RWPE2 (cell line): ENCODE measurements at regions not wholly inside any gene's neighbourhood (a gene's known extent, or its start where the extent isn't known, plus 50 kb on each side); places are given as distances from the start of the nearest gene placed in this dataset.

Experiments used
- ATAC-seq: fragments of 200-7000 bp; cut with Tn5 transposase; 3 replicates; pipeline ENCODE4 v1.9.1; 2021; ENCODE audit warnings: low read depth
- DNase-seq: peaks from one replicate; pipeline ENCODE4 v3.0.0-alpha.2; 2020; ENCODE audit warnings: low spot score
- H3K27ac ChIP-seq: fragments of 450-650 bp; 2 replicates; pipeline ENCODE4 v1.5.1; 2017; ENCODE audit warnings: mild to moderate bottlenecking; ENCODE audit not compliant: poor library complexity, severe bottlenecking
- H3K27me3 ChIP-seq: fragments of 250-450 bp; sonication (Bioruptor Pico); 2 replicates; pipeline ENCODE4 v1.5.1; 2021; ENCODE audit warnings: mild to moderate bottlenecking, moderate library complexity; ENCODE audit not compliant: insufficient read depth, poor library complexity, severe bottlenecking
- H3K36me3 ChIP-seq: fragments of 250-450 bp; sonication (Bioruptor Pico); 2 replicates; pipeline ENCODE4 v1.5.1; 2020; ENCODE audit warnings: low read depth, mild to moderate bottlenecking, moderate library complexity
- H3K4me1 ChIP-seq: fragments of 250-450 bp; sonication (Bioruptor Pico); 2 replicates; pipeline ENCODE4 v1.5.1; 2021; ENCODE audit warnings: mild to moderate bottlenecking, moderate library complexity; ENCODE audit not compliant: insufficient read depth, poor library complexity, severe bottlenecking
- H3K4me3 ChIP-seq: fragments of 250-450 bp; sonication (Bioruptor Pico); 2 replicates; pipeline ENCODE4 v1.5.1; 2021; ENCODE audit warnings: mild to moderate bottlenecking, moderate library complexity; ENCODE audit not compliant: severe bottlenecking
- H3K9me3 ChIP-seq: fragments of 250-450 bp; sonication (Bioruptor Pico); 2 replicates; pipeline ENCODE4 v1.5.1; 2021; ENCODE audit warnings: mild to moderate bottlenecking, moderate library complexity; ENCODE audit not compliant: severe bottlenecking
- TF ChIP-seq, protein P1 (sequence below): fragments of 450-650 bp; IDR thresholded peaks from one replicate; pipeline ENCODE4 v1.5.1; 2017; ENCODE audit warnings: mild to moderate bottlenecking, moderate library complexity; ENCODE audit not compliant: poor library complexity, severe bottlenecking

DNA sequence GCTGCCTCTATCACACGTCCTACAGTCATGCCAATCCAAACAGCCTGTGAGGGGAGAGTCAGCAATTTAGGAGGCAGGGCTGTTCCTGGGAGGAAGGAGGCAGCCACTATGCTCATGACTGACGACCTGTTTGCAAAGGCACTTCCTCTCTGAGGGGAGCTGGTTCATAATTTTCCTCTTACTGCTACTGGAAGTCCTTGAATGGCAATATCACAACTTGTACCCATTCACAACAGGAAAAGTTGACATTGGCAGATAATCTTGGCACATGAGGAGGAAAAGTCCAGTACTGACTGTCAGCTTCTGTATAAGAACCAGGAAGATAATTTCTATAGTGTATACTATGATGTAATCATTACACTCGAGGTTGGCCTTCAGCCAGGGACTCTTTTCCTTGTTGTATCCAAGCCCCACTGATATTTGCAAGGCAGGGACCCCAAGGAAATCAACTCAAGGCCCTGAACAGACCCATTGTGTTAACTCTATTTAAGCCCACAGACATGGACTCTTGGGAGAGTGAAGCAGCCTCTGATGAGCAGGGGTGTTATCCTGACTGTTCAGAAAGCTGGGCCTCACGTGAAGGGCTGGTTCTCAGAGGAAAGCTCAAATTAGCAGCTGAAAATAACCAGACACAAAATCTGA, 267.3 kb upstream of the ADAMTS9 start:
- H3K4me3 ChIP-seq: no peak overlapping the region
- DNase-seq: no peak
- no peaks in the 10 kb centered on the region for H3K27me3 ChIP-seq
- H3K4me1 ChIP-seq: no peaks in the 10 kb centered on the region
- ATAC-seq: no peak
- no peaks in the 10 kb centered on the region for H3K36me3 ChIP-seq
- H3K9me3 ChIP-seq: no peaks in the 10 kb centered on the region
- TF ChIP-seq, protein P1, sequence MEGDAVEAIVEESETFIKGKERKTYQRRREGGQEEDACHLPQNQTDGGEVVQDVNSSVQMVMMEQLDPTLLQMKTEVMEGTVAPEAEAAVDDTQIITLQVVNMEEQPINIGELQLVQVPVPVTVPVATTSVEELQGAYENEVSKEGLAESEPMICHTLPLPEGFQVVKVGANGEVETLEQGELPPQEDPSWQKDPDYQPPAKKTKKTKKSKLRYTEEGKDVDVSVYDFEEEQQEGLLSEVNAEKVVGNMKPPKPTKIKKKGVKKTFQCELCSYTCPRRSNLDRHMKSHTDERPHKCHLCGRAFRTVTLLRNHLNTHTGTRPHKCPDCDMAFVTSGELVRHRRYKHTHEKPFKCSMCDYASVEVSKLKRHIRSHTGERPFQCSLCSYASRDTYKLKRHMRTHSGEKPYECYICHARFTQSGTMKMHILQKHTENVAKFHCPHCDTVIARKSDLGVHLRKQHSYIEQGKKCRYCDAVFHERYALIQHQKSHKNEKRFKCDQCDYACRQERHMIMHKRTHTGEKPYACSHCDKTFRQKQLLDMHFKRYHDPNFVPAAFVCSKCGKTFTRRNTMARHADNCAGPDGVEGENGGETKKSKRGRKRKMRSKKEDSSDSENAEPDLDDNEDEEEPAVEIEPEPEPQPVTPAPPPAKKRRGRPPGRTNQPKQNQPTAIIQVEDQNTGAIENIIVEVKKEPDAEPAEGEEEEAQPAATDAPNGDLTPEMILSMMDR: no peak
- no peak overlapping the region for H3K27ac ChIP-seq

DNA sequence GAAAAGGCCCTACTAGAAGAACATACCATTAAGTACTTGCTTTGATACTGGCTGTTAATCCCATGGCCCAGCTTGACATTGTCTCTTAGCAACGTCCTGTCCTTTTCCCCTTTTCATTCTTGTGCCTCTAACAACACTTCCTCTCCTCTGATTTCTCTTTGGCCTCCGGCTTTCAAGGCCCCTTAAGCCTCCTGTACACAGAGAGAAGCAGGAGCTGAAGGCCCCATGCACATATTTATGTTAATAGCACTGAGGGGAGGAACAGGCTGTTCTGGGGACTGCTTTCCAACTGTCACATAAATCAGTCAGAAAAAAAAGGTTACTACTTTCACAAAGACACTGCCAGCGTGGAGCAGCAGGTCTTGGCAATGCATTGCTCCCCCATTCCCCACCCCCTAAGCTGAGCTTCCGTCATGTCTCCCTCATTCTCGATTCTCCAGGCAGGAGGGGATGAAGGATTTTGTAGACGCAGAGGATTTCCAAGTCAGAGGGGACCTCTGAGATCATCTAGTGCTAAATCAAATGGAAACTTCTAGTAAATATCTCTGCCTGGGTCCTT, 257.4 kb upstream of the ADAMTS9 start:
- Histone ChIP-seq H3K9me3 (no peaks in the 10 kb centered on the region), H3K27ac (no peak overlapping the region), H3K36me3 (no peaks in the 10 kb centered on the region), H3K4me3 (no peak overlapping the region), H3K27me3 (no peaks in the 10 kb centered on the region), H3K4me1 (no peaks in the 10 kb centered on the region)
- no peak for ATAC-seq
- DNase-seq: no peak
- TF ChIP-seq, protein P1: no peak

DNA sequence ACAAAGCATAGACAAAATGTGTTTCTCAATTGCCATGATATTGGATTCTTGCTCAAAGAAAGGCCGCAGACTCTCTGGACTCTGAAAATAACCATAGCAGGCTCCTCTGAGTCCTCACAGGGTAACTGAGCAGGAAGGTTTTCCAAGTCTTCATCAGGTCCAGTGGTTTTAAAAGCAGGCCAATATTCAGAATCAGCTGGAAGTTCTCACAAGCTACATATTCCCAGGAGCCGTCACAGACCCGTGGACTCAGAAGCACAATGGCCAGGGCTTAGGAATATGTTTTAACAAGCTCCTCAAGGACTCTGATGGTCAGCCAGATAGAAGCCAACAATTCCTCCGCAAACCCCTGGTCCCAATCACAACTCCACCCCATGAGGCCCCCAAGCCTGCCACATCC, 256.1 kb upstream of the ADAMTS9 start:
- DNase-seq (no peak), ATAC-seq (no peak)
- Histone ChIP-seq H3K4me3 (no peak overlapping the region), H3K27me3 (no peaks in the 10 kb centered on the region), H3K27ac (no peak overlapping the region), H3K4me1 (no peaks in the 10 kb centered on the region), H3K9me3 (no peaks in the 10 kb centered on the region), H3K36me3 (no peaks in the 10 kb centered on the region)
- TF ChIP-seq, protein P1: no peak

DNA sequence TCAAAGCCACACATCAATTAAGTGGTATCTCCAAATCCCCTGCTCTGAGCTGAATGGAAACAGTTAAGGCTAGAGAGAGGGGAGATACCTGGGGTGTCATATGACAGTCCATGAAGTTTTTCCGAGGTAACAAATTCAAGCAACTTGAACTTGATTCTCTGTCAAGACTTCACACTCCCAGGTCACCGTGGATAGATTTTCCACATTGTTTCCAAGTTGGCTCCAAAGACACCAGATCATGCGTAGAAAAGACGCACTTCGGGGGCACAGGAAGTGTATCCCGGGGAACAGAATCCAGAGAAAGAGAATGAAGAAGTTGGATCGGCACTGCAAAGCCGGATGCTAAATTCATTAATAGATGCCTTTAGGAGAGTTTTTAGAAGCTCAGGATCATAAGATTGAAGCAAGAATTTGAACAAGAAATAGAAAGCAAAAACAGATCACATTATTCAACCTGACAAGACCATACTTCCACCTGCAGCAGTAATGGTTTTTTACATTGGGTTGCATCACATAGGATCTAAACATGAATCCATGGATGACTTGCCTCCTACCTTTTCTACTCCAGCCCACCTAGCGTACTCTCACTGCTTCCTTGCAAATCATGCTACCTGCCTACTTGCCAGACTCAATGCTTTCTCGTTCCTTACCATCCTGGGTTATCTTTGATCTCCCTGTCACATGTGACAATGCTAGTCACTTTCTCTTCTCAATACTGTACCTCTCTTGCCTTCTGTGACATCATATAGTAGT, 253.0 kb upstream of the ADAMTS9 start:
- Histone ChIP-seq H3K27me3 (no peaks in the 10 kb centered on the region), H3K4me3 (no peak overlapping the region), H3K36me3 (no peaks in the 10 kb centered on the region), H3K27ac (no peak overlapping the region), H3K9me3 (no peaks in the 10 kb centered on the region), H3K4me1 (no peaks in the 10 kb centered on the region)
- DNase-seq (no peak), ATAC-seq (no peak)
- TF ChIP-seq, protein P1: no peak
